H9 (cell line): ENCODE measurements at regions not wholly inside any gene's neighbourhood (a gene's known extent, or its start where the extent isn't known, plus 50 kb on each side); places are given as distances from the start of the nearest gene placed in this dataset.
A peak's percentile ranks its signal among the peaks of the same experiment; 100 is the strongest.
"Not testable (repeated sequence)": the region's sequence is repeated elsewhere in the genome, so short reads cannot be mapped to it uniquely, and the experiment has no call there.

ENCODE experiments used
- DNase-seq: peaks from one replicate; pipeline ENCODE4 v3.0.0-alpha.2; 2017
- H2AFZ ChIP-seq: one replicate; pipeline ENCODE4 v1.6.1; 2013; ENCODE audit warnings: mild to moderate bottlenecking, low read length, control low read depth, moderate library complexity
- H2AK5ac ChIP-seq: 2 replicates; pipeline ENCODE4 v1.6.1; 2013; ENCODE audit warnings: low read length, control low read depth, mixed read lengths; ENCODE audit not compliant: insufficient read length
- H2BK120ac ChIP-seq: one replicate; pipeline ENCODE4 v1.6.1; 2013; ENCODE audit warnings: low read depth, mild to moderate bottlenecking, low read length, control low read depth, inconsistent platforms; ENCODE audit not compliant: poor library complexity, severe bottlenecking
- H2BK12ac ChIP-seq: 2 replicates; pipeline ENCODE4 v1.6.1; 2013; ENCODE audit warnings: low read length, control low read depth, mixed read lengths, low read depth; ENCODE audit not compliant: insufficient read length
- H2BK15ac ChIP-seq: 2 replicates; pipeline ENCODE4 v1.6.1; 2013; ENCODE audit warnings: low read depth, low read length, control low read depth
- H2BK20ac ChIP-seq: one replicate; pipeline ENCODE4 v1.6.1; 2013; ENCODE audit warnings: low read depth, mild to moderate bottlenecking, low read length, control low read depth, inconsistent platforms; ENCODE audit not compliant: poor library complexity, severe bottlenecking
- H2BK5ac ChIP-seq: 2 replicates; pipeline ENCODE4 v1.6.1; 2013; ENCODE audit warnings: low read length, control low read depth, mixed read lengths; ENCODE audit not compliant: insufficient read length
- H3K14ac ChIP-seq: 2 replicates; pipeline ENCODE4 v1.6.1; 2013; ENCODE audit warnings: low read length, control low read depth; ENCODE audit not compliant: insufficient read depth
- H3K18ac ChIP-seq: 2 replicates; pipeline ENCODE4 v1.6.1; 2013; ENCODE audit warnings: low read depth, mild to moderate bottlenecking, mixed read lengths, low read length, control low read depth; ENCODE audit not compliant: insufficient read length
- H3K23ac ChIP-seq: 2 replicates; pipeline ENCODE4 v1.6.1; 2013; ENCODE audit warnings: low read length, control low read depth, mixed read lengths, low read depth; ENCODE audit not compliant: insufficient read length
- H3K23me2 ChIP-seq: 2 replicates; pipeline ENCODE4 v1.6.1; 2013; ENCODE audit warnings: low read depth, mild to moderate bottlenecking, mixed read lengths, low read length, control low read depth; ENCODE audit not compliant: insufficient read length, poor library complexity, severe bottlenecking
- H3K27ac ChIP-seq: 2 replicates; pipeline ENCODE4 v1.5.1; 2013; ENCODE audit warnings: low read length, control low read depth, mixed read lengths, low read depth; ENCODE audit not compliant: insufficient read length
- H3K27me3 ChIP-seq: 2 replicates; pipeline ENCODE4 v1.6.1; 2013; ENCODE audit warnings: low read length, control low read depth, inconsistent platforms; ENCODE audit not compliant: insufficient read depth
- H3K4ac ChIP-seq: 2 replicates; pipeline ENCODE4 v1.6.1; 2013; ENCODE audit warnings: low read depth, mild to moderate bottlenecking, control low read depth, inconsistent platforms, low read length, moderate library complexity
- H3K4me1 ChIP-seq: 2 replicates; pipeline ENCODE4 v1.6.1; 2013; ENCODE audit warnings: low read length, control low read depth, inconsistent platforms; ENCODE audit not compliant: insufficient read depth
- H3K4me2 ChIP-seq: 2 replicates; pipeline ENCODE4 v1.6.1; 2013; ENCODE audit warnings: low read length, control low read depth, mixed read lengths; ENCODE audit not compliant: insufficient read length, insufficient read depth
- H3K56ac ChIP-seq: 2 replicates; pipeline ENCODE4 v1.6.1; 2013; ENCODE audit warnings: low read depth, mild to moderate bottlenecking, mixed read lengths, low read length, control low read depth; ENCODE audit not compliant: insufficient read length
- H3K79me1 ChIP-seq: 2 replicates; pipeline ENCODE4 v1.6.1; 2013; ENCODE audit warnings: low read depth, mild to moderate bottlenecking, moderate library complexity, low read length, control low read depth, inconsistent platforms; ENCODE audit not compliant: insufficient read depth, poor library complexity, severe bottlenecking
- H3K79me2 ChIP-seq: 2 replicates; pipeline ENCODE4 v1.6.1; 2013; ENCODE audit warnings: low read length, control low read depth, inconsistent platforms; ENCODE audit not compliant: insufficient read depth
- H3K9ac ChIP-seq: 2 replicates; pipeline ENCODE4 v1.6.1; 2013; ENCODE audit warnings: low read length, control low read depth, mixed read lengths; ENCODE audit not compliant: insufficient read length; ENCODE audit errors: extremely low read depth
- H3K9me3 ChIP-seq: one replicate; pipeline ENCODE4 v1.6.1; 2013; ENCODE audit warnings: low read depth, low read length, inconsistent platforms; ENCODE audit not compliant: control insufficient read depth
- H3T11ph ChIP-seq: one replicate; pipeline ENCODE4 v1.6.1; 2013; ENCODE audit warnings: mild to moderate bottlenecking, low read length, control low read depth, inconsistent platforms
- H4K20me1 ChIP-seq: one replicate; pipeline ENCODE4 v1.6.1; 2013; ENCODE audit not compliant: control insufficient read depth, insufficient read length, insufficient read depth
- H4K5ac ChIP-seq: 2 replicates; pipeline ENCODE4 v1.6.1; 2013; ENCODE audit warnings: low read depth, mild to moderate bottlenecking, mixed read lengths, low read length, control low read depth; ENCODE audit not compliant: insufficient read length
- H4K8ac ChIP-seq: replicated peaks from 2 replicates; pipeline ENCODE4 v1.6.1; 2013; ENCODE audit warnings: low read length, control low read depth, mixed read lengths, low read depth; ENCODE audit not compliant: insufficient read length
- H4K91ac ChIP-seq: 2 replicates; pipeline ENCODE4 v1.6.1; 2013; ENCODE audit warnings: low read depth, mild to moderate bottlenecking, moderate library complexity, mixed read lengths, low read length, control low read depth; ENCODE audit not compliant: insufficient read length
- H3K27ac Mint-ChIP-seq, 3 experiments: 2 replicates in 2 of 3; 3 replicates in 1 of 3; pipeline ENCODE4 v1.8.0; 2020 to 2021; ENCODE audit warnings: mixed read lengths in 3 of 3, mild to moderate bottlenecking in 1 of 3, moderate library complexity in 1 of 3
- H3K27me3 Mint-ChIP-seq: 2 replicates; pipeline ENCODE4 v1.8.0; 2021; ENCODE audit warnings: low read depth, mild to moderate bottlenecking, moderate library complexity, mixed read lengths
- H3K36me3 Mint-ChIP-seq, 3 experiments: 2 replicates in 2 of 3; 3 replicates in 1 of 3; pipeline ENCODE4 v1.8.0; 2020 to 2021; ENCODE audit warnings: low read depth in 3 of 3, mixed read lengths in 3 of 3; ENCODE audit not compliant: insufficient read depth in 1 of 3
- H3K4me1 Mint-ChIP-seq, 2 experiments: 2 replicates each; pipeline ENCODE4 v1.8.0; 2020; ENCODE audit warnings: mixed read lengths in 2 of 2
- H3K4me3 Mint-ChIP-seq, 2 experiments: 2 replicates in 1 of 2; 3 replicates in 1 of 2; pipeline ENCODE4 v1.8.0; 2020 to 2021; ENCODE audit warnings: mild to moderate bottlenecking in 2 of 2, mixed read lengths in 2 of 2, moderate library complexity in 1 of 2
- H3K9me3 Mint-ChIP-seq, 2 experiments: 2 replicates in 1 of 2; 3 replicates in 1 of 2; pipeline ENCODE4 v1.8.0; 2020; ENCODE audit warnings: mild to moderate bottlenecking in 2 of 2, mixed read lengths in 2 of 2, moderate library complexity in 1 of 2
- CTCF ChIP-seq: fragments of 200-600 bp; sonication (generic); conservative IDR thresholded peaks from 3 replicates; pipeline ENCODE4 v1.8.0; 2021; ENCODE audit warnings: antibody characterized with exemption, mild to moderate bottlenecking
- WGBS: extraction: QIAGEN DNeasy Blood & Tissue Kit; methylation state at CpG from one replicate; pipeline ENCODE4 v1.1.7; 2013; ENCODE audit warnings: missing lambda C conversion rate, low lambda C conversion rate, mixed read lengths; ENCODE audit not compliant: insufficient read length; ENCODE audit errors: extremely low coverage; 5-methylcytosine and 5-hydroxymethylcytosine counted together

GRCh38 chr6:77263003-77263402 lies 200.3 kb downstream of the HTR1B start:
- Mint-ChIP-seq H3K27ac (no peak overlapping the region), H3K4me3 (no peak overlapping the region), H3K4me1 (no peaks in the 10 kb centered on the region), H3K36me3 (no peaks in the 10 kb centered on the region), H3K27me3 (no peaks in the 10 kb centered on the region), H3K9me3 (no peaks in the 10 kb centered on the region)
- Histone ChIP-seq H3T11ph (no peak overlapping the region), H3K79me1 (no peaks in the 10 kb centered on the region), H2BK20ac (no peak overlapping the region), H3K4me2 (no peak overlapping the region), H3K18ac (no peak overlapping the region), H2BK15ac (no peak overlapping the region), H2AFZ (no peak overlapping the region), H3K9me3 (no peaks in the 10 kb centered on the region), H3K27ac (no peak overlapping the region), H2BK5ac (no peak overlapping the region), H4K91ac (no peak overlapping the region), H4K8ac (no peak overlapping the region), H2BK120ac (no peak overlapping the region), H4K20me1 (no peaks in the 10 kb centered on the region), H4K5ac (no peak overlapping the region), H2BK12ac (no peak overlapping the region), H3K23ac (no peak overlapping the region), H3K9ac (no peak overlapping the region), H3K79me2 (no peaks in the 10 kb centered on the region), H3K27me3 (no peaks in the 10 kb centered on the region), H3K23me2 (no peaks in the 10 kb centered on the region), H3K14ac (no peak overlapping the region), H3K4me1 (no peaks in the 10 kb centered on the region), H2AK5ac (no peak overlapping the region), H3K4ac (no peak overlapping the region), H3K56ac (no peak overlapping the region)
- no CpG with 5 or more reads among the region's 2 CpGs for WGBS
- TF ChIP-seq CTCF = no peak
- DNase-seq = no peak

GRCh38 chr6:77251801-77252200 lies 211.5 kb downstream of the HTR1B start:
- H3K9me3 ChIP-seq, H2AFZ ChIP-seq, H3K27ac Mint-ChIP-seq, H2AK5ac ChIP-seq, H3K27me3 ChIP-seq, H2BK120ac ChIP-seq, H2BK20ac ChIP-seq, H3K27me3 Mint-ChIP-seq, H3K4me3 Mint-ChIP-seq, H3K23me2 ChIP-seq, H3K79me1 ChIP-seq, H3K79me2 ChIP-seq, H3K18ac ChIP-seq, H3K4me1 ChIP-seq, H3K4me2 ChIP-seq, H2BK12ac ChIP-seq, H2BK15ac ChIP-seq, H3K4ac ChIP-seq, H3K36me3 Mint-ChIP-seq, H3K9ac ChIP-seq, H4K8ac ChIP-seq, H4K20me1 ChIP-seq, H3T11ph ChIP-seq, H3K27ac ChIP-seq, H3K23ac ChIP-seq, H3K14ac ChIP-seq, H3K56ac ChIP-seq, H2BK5ac ChIP-seq, H4K91ac ChIP-seq, H4K5ac ChIP-seq: not testable (repeated sequence)
- no CpG with 5 or more reads among the region's 7 CpGs for WGBS
- Mint-ChIP-seq H3K4me1 (peaks cover 21 to 22% of the 10 kb centered on the region in 2 experiments), H3K9me3 (peaks cover 10 to 11% of the 10 kb centered on the region in 2 experiments; a peak in 4 of 5 replicates)
- DNase-seq = peak; percentile 68
